Liver (tissue), 8 donors: ENCODE measurements at regions not wholly inside any gene's neighbourhood (a gene's known extent, or its start where the extent isn't known, plus 50 kb on each side); places are given as distances from the start of the nearest gene placed in this dataset.

ENCODE experiments used
- DNase-seq: peaks from one replicate; pipeline ENCODE4 v3.0.0-alpha.2; 2017; ENCODE audit warnings: low spot score
- H3K27ac ChIP-seq, 2 donors: one replicate each; pipeline ENCODE4 v1.7.0; 2013; ENCODE audit warnings: inconsistent platforms in 2 of 2, low read length in 2 of 2, control low read depth in 1 of 2, low read depth in 1 of 2, mild to moderate bottlenecking in 1 of 2
- H3K27me3 ChIP-seq, 4 donors: one replicate each; pipeline versions ENCODE4 v1.6.1 to v1.7.0; 2013; ENCODE audit warnings: low read length in 3 of 4, inconsistent platforms in 1 of 4, mild to moderate bottlenecking in 1 of 4, moderate library complexity in 1 of 4; ENCODE audit not compliant: control insufficient read depth in 4 of 4, insufficient read depth in 4 of 4
- H3K36me3 ChIP-seq, 4 donors: one replicate each; pipeline versions ENCODE4 v1.6.1 to v1.7.0; 2013; ENCODE audit warnings: low read length in 3 of 4, mild to moderate bottlenecking in 3 of 4, low read depth in 1 of 4, moderate library complexity in 1 of 4; ENCODE audit not compliant: control insufficient read depth in 4 of 4, insufficient read depth in 3 of 4
- H3K4me1 ChIP-seq, 4 donors: one replicate each; pipeline versions ENCODE4 v1.6.1 to v1.7.0; 2013; ENCODE audit warnings: low read length in 3 of 4, mild to moderate bottlenecking in 3 of 4, moderate library complexity in 1 of 4; ENCODE audit not compliant: control insufficient read depth in 4 of 4, insufficient read depth in 4 of 4
- H3K4me3 ChIP-seq, 3 donors: one replicate each; pipeline versions ENCODE4 v1.6.1 to v1.7.0; 2013; ENCODE audit warnings: low read length in 3 of 3, control low read depth in 1 of 3, low read depth in 1 of 3, mild to moderate bottlenecking in 1 of 3
- H3K9ac ChIP-seq, 2 donors: one replicate each; pipeline ENCODE4 v1.7.0; 2013; ENCODE audit warnings: low read length in 2 of 2, mild to moderate bottlenecking in 2 of 2, moderate library complexity in 2 of 2, control low read depth in 1 of 2, low read depth in 1 of 2
- H3K9me3 ChIP-seq, 4 donors: one replicate each; pipeline versions ENCODE4 v1.6.1 to v1.7.0; 2013; ENCODE audit warnings: low read length in 3 of 4; ENCODE audit not compliant: control insufficient read depth in 4 of 4
- EGR1 ChIP-seq, 2 donors: IDR thresholded peaks; 2 replicates each; pipeline ENCODE4 v1.6.1; 2016 to 2018; ENCODE audit warnings: antibody characterized with exemption in 2 of 2, low read depth in 2 of 2
- FOXA1 ChIP-seq: IDR thresholded peaks from 2 replicates; pipeline ENCODE4 v1.6.1; 2016; ENCODE audit warnings: antibody characterized with exemption
- FOXA2 ChIP-seq: IDR thresholded peaks from 2 replicates; pipeline ENCODE4 v1.6.1; 2016; ENCODE audit warnings: antibody characterized with exemption
- GABPA ChIP-seq, 2 donors: IDR thresholded peaks in 1 of 2; conservative IDR thresholded peaks in 1 of 2; 2 replicates each; pipeline ENCODE4 v1.6.1; 2016; ENCODE audit warnings: antibody characterized with exemption in 2 of 2, mild to moderate bottlenecking in 1 of 2, moderate library complexity in 1 of 2
- HNF4A ChIP-seq, 2 donors: conservative IDR thresholded peaks; 2 replicates each; pipeline ENCODE4 v1.6.1; 2016; ENCODE audit warnings: antibody characterized with exemption in 2 of 2, mild to moderate bottlenecking in 2 of 2
- HNF4G ChIP-seq: IDR thresholded peaks from 2 replicates; pipeline ENCODE4 v1.6.1; 2016; ENCODE audit warnings: antibody characterized with exemption
- JUND ChIP-seq, 2 donors: IDR thresholded peaks; 2 replicates each; pipeline ENCODE4 v1.6.1; 2016; ENCODE audit warnings: antibody characterized with exemption in 2 of 2
- NR2F2 ChIP-seq: IDR thresholded peaks from 2 replicates; pipeline ENCODE4 v1.6.1; 2016; ENCODE audit warnings: antibody characterized with exemption
- RAD21 ChIP-seq, 2 donors: IDR thresholded peaks; 2 replicates each; pipeline ENCODE4 v1.6.1; 2016; ENCODE audit warnings: antibody characterized with exemption in 2 of 2, mild to moderate bottlenecking in 2 of 2
- RXRA ChIP-seq, 2 donors: IDR thresholded peaks; 2 replicates each; pipeline ENCODE4 v1.6.1; 2017 to 2018; ENCODE audit warnings: antibody characterized with exemption in 2 of 2, mild to moderate bottlenecking in 1 of 2
- SP1 ChIP-seq: IDR thresholded peaks from 2 replicates; pipeline ENCODE4 v1.6.1; 2018; ENCODE audit warnings: antibody characterized with exemption, mild to moderate bottlenecking
- TAF1 ChIP-seq: conservative IDR thresholded peaks from 2 replicates; pipeline ENCODE4 v1.6.1; 2016; ENCODE audit warnings: antibody characterized with exemption, mild to moderate bottlenecking
- YY1 ChIP-seq: IDR thresholded peaks from 2 replicates; pipeline ENCODE4 v1.6.1; 2016; ENCODE audit warnings: antibody characterized with exemption, mild to moderate bottlenecking
- WGBS: extraction: QIAGEN DNeasy Blood & Tissue Kit; methylation state at CpG from one replicate; pipeline ENCODE4 v1.1.7; 2013; 5-methylcytosine and 5-hydroxymethylcytosine counted together
- TF ChIP-seq, protein P1 (sequence below): fragments of 150-350 bp; IDR thresholded peaks from 2 replicates; pipeline ENCODE4 v1.5.1; 2017; ENCODE audit warnings: improper control_type of control experiment, low read depth, low read length; ENCODE audit not compliant: missing input control
- TF ChIP-seq, protein P2 (sequence below): IDR thresholded peaks from 2 replicates; pipeline ENCODE4 v1.6.1; 2016; ENCODE audit warnings: antibody characterized with exemption
- TF ChIP-seq, protein P3 (sequence below): IDR thresholded peaks from 2 replicates; pipeline ENCODE4 v1.6.1; 2016; ENCODE audit warnings: antibody characterized with exemption
- TF ChIP-seq, protein P4 (sequence below): IDR thresholded peaks from 2 replicates; pipeline ENCODE4 v1.6.1; 2016; ENCODE audit warnings: antibody characterized with exemption, mild to moderate bottlenecking
- donor health status: healthy.
- donor health status: healthy.
- donor health status: healthy.
- donor health status: healthy.
- donor health status: healthy.

DNA sequence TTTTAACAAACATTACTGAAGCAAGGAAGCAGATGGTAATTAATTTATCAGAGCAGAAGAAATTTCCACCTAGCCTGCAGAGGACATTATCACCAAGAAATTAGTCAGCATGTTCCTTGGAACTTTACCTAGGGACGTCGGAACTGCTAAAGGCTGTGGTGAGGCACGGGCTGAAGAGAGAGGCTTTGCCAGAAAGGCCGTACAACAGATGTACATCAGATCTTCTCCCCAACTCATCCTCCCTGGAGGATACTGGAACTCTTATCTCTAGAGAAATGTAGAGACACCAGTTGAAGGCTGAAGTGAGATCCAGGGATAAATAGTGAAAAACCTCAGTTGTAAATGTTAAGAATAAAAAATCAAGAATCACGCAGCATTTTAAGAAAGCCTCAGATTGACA is 257.1 kb downstream of the SAMD5 start:
- Histone ChIP-seq H3K36me3 (no peaks in the 10 kb centered on the region), H3K27ac (no peak overlapping the region), H3K4me1 (peaks cover 0 to 5% (median 2%) of the 10 kb centered on the region in 4 donors), H3K27me3 (no peaks in the 10 kb centered on the region), H3K4me3 (no peak overlapping the region), H3K9ac (no peak overlapping the region), H3K9me3 (no peaks in the 10 kb centered on the region)
- TF ChIP-seq, protein P1, sequence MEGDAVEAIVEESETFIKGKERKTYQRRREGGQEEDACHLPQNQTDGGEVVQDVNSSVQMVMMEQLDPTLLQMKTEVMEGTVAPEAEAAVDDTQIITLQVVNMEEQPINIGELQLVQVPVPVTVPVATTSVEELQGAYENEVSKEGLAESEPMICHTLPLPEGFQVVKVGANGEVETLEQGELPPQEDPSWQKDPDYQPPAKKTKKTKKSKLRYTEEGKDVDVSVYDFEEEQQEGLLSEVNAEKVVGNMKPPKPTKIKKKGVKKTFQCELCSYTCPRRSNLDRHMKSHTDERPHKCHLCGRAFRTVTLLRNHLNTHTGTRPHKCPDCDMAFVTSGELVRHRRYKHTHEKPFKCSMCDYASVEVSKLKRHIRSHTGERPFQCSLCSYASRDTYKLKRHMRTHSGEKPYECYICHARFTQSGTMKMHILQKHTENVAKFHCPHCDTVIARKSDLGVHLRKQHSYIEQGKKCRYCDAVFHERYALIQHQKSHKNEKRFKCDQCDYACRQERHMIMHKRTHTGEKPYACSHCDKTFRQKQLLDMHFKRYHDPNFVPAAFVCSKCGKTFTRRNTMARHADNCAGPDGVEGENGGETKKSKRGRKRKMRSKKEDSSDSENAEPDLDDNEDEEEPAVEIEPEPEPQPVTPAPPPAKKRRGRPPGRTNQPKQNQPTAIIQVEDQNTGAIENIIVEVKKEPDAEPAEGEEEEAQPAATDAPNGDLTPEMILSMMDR, result no peak
- no peak for TF ChIP-seq HNF4A (conservative IDR thresholded peaks at IDR 0.05)
- TF ChIP-seq, protein P2, sequence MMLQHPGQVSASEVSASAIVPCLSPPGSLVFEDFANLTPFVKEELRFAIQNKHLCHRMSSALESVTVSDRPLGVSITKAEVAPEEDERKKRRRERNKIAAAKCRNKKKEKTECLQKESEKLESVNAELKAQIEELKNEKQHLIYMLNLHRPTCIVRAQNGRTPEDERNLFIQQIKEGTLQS, result no peak
- no peak for TF ChIP-seq GABPA (IDR thresholded peaks at IDR 0.05 in 1 of 2, conservative IDR thresholded peaks at IDR 0.05 in 1 of 2)
- no peak for TF ChIP-seq EGR1 (IDR thresholded peaks at IDR 0.05; ENCODE audit: low read depth in 2 of 2)
- TF ChIP-seq FOXA1, result no peak
- TF ChIP-seq HNF4G, result no peak
- TF ChIP-seq RXRA (IDR thresholded peaks at IDR 0.05), result no peak
- TF ChIP-seq, protein P3, sequence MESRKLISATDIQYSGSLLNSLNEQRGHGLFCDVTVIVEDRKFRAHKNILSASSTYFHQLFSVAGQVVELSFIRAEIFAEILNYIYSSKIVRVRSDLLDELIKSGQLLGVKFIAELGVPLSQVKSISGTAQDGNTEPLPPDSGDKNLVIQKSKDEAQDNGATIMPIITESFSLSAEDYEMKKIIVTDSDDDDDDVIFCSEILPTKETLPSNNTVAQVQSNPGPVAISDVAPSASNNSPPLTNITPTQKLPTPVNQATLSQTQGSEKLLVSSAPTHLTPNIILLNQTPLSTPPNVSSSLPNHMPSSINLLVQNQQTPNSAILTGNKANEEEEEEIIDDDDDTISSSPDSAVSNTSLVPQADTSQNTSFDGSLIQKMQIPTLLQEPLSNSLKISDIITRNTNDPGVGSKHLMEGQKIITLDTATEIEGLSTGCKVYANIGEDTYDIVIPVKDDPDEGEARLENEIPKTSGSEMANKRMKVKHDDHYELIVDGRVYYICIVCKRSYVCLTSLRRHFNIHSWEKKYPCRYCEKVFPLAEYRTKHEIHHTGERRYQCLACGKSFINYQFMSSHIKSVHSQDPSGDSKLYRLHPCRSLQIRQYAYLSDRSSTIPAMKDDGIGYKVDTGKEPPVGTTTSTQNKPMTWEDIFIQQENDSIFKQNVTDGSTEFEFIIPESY, result no peak
- no peak for TF ChIP-seq FOXA2
- TF ChIP-seq RAD21 (IDR thresholded peaks at IDR 0.05), result no peak
- DNase-seq, result no peak
- WGBS, result 90% methylated on average over 5 of the region's 5 CpGs

DNA sequence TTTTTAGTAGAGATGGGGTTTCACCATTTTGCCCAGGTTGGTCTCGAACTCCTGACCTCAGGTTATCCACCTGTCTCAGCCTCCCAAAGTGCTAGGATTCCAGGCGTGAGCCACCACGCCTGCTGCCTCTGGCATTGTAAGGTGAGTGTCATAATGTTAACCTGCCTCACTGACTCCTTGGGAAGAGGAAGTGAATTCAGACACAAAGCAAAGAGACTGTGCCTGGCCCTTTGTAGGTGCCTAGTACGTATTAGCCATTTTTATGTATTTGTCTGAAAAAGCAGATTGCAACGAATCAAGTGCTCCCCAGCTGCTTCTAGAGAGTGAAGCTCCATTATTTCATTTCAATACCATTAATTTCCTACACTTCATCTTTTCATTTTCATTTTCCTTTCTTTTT is 260.5 kb downstream of the SAMD5 start:
- Histone ChIP-seq H3K9me3 (no peaks in the 10 kb centered on the region), H3K9ac (no peak overlapping the region), H3K36me3 (no peaks in the 10 kb centered on the region), H3K27me3 (no peaks in the 10 kb centered on the region), H3K4me1 (peaks cover 0 to 5% (median 2%) of the 10 kb centered on the region in 4 donors), H3K27ac (no peak overlapping the region), H3K4me3 (no peak overlapping the region)
- 84% methylated on average over 5 of the region's 5 CpGs for WGBS
- no peak for TF ChIP-seq SP1
- TF ChIP-seq, protein P2, result no peak
- TF ChIP-seq, protein P4, sequence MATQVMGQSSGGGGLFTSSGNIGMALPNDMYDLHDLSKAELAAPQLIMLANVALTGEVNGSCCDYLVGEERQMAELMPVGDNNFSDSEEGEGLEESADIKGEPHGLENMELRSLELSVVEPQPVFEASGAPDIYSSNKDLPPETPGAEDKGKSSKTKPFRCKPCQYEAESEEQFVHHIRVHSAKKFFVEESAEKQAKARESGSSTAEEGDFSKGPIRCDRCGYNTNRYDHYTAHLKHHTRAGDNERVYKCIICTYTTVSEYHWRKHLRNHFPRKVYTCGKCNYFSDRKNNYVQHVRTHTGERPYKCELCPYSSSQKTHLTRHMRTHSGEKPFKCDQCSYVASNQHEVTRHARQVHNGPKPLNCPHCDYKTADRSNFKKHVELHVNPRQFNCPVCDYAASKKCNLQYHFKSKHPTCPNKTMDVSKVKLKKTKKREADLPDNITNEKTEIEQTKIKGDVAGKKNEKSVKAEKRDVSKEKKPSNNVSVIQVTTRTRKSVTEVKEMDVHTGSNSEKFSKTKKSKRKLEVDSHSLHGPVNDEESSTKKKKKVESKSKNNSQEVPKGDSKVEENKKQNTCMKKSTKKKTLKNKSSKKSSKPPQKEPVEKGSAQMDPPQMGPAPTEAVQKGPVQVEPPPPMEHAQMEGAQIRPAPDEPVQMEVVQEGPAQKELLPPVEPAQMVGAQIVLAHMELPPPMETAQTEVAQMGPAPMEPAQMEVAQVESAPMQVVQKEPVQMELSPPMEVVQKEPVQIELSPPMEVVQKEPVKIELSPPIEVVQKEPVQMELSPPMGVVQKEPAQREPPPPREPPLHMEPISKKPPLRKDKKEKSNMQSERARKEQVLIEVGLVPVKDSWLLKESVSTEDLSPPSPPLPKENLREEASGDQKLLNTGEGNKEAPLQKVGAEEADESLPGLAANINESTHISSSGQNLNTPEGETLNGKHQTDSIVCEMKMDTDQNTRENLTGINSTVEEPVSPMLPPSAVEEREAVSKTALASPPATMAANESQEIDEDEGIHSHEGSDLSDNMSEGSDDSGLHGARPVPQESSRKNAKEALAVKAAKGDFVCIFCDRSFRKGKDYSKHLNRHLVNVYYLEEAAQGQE, result no peak
- TF ChIP-seq TAF1, result no peak
- no peak for TF ChIP-seq EGR1 (IDR thresholded peaks at IDR 0.05; ENCODE audit: low read depth in 2 of 2)
- TF ChIP-seq YY1, result no peak
- no peak for TF ChIP-seq FOXA2
- no peak for TF ChIP-seq RAD21 (IDR thresholded peaks at IDR 0.05)
- TF ChIP-seq FOXA1, result no peak
- no peak for TF ChIP-seq NR2F2
- TF ChIP-seq RXRA (IDR thresholded peaks at IDR 0.05), result no peak
- TF ChIP-seq, protein P1, result no peak
- TF ChIP-seq JUND (IDR thresholded peaks at IDR 0.05), result no peak
- no peak for DNase-seq
